Fibroblast of lung (primary cell): ENCODE measurements at regions not wholly inside any gene's neighbourhood (a gene's known extent, or its start where the extent isn't known, plus 50 kb on each side); places are given as distances from the start of the nearest gene placed in this dataset.

ENCODE experiments used
- DNase-seq, 2 donors: peaks; one replicate each; pipeline versions ENCODE4 v3.0.0 to v3.0.0-alpha.2; 2010; ENCODE audit warnings: low read depth in 2 of 2
- H2AFZ ChIP-seq: 2 replicates; pipeline ENCODE4 v1.5.1; 2012; ENCODE audit warnings: low read length, control low read depth, inconsistent platforms
- H3K27ac ChIP-seq: 2 replicates; pipeline ENCODE4 v1.5.1; 2011; ENCODE audit warnings: low read length, control low read depth; ENCODE audit not compliant: insufficient read depth
- H3K27me3 ChIP-seq: 2 replicates; pipeline ENCODE4 v1.5.1; 2011; ENCODE audit warnings: mild to moderate bottlenecking, low read length; ENCODE audit not compliant: control insufficient read depth, insufficient read depth
- H3K36me3 ChIP-seq: 2 replicates; pipeline ENCODE4 v1.5.1; 2011; ENCODE audit warnings: low read length; ENCODE audit not compliant: control insufficient read depth, insufficient read depth
- H3K4me1 ChIP-seq: 2 replicates; pipeline ENCODE4 v1.5.1; 2011; ENCODE audit warnings: low read length; ENCODE audit not compliant: control insufficient read depth, insufficient read depth; ENCODE audit errors: extremely low read depth
- H3K4me2 ChIP-seq: 2 replicates; pipeline ENCODE4 v1.5.1; 2011; ENCODE audit warnings: low read length, control low read depth; ENCODE audit not compliant: insufficient read depth; ENCODE audit errors: extremely low read depth
- H3K4me3 ChIP-seq, 4 experiments: fragments of 200-600 bp in 1 of 4; sonication (generic) in 1 of 4; replicated peaks in 1 of 4; 2 replicates each; pipeline ENCODE4 v1.5.1; 2011 to 2016; ENCODE audit warnings: low read length in 4 of 4, low read depth in 3 of 4, mild to moderate bottlenecking in 3 of 4, control low read depth in 2 of 4, inconsistent platforms in 1 of 4, mixed read lengths in 1 of 4; ENCODE audit not compliant: insufficient read depth in 1 of 4; ENCODE audit errors: control extremely low read depth in 1 of 4
- H3K79me2 ChIP-seq: 2 replicates; pipeline ENCODE4 v1.5.1; 2012; ENCODE audit warnings: mild to moderate bottlenecking, low read length, inconsistent platforms; ENCODE audit not compliant: control insufficient read depth, insufficient read depth
- H3K9ac ChIP-seq: 2 replicates; pipeline ENCODE4 v1.5.1; 2011; ENCODE audit warnings: mild to moderate bottlenecking, low read length, control low read depth; ENCODE audit not compliant: insufficient read depth
- H3K9me3 ChIP-seq: 2 replicates; pipeline ENCODE4 v1.5.1; 2012; ENCODE audit warnings: low read depth, low read length; ENCODE audit not compliant: control insufficient read depth, insufficient read depth
- H4K20me1 ChIP-seq: 2 replicates; pipeline ENCODE4 v1.5.1; 2011; ENCODE audit warnings: low read length; ENCODE audit not compliant: control insufficient read depth, insufficient read depth; ENCODE audit errors: extremely low read depth
- CTCF ChIP-seq, 2 donors: IDR thresholded peaks in 1 of 2; conservative IDR thresholded peaks in 1 of 2; 1 replicate in 1 of 2; 2 replicates in 1 of 2; pipeline ENCODE4 v1.5.1; 2011 to 2012; ENCODE audit warnings: low read length in 2 of 2, control low read depth in 1 of 2, inconsistent platforms in 1 of 2, low read depth in 1 of 2, mild to moderate bottlenecking in 1 of 2
- EZH2 ChIP-seq: IDR thresholded peaks from 2 replicates; pipeline ENCODE4 v1.5.1; 2012; ENCODE audit warnings: low read length, control low read depth, mild to moderate bottlenecking; ENCODE audit errors: missing control alignments

- H3K9ac ChIP-seq: no peak overlapping the region
- no peak overlapping the region for H2AFZ ChIP-seq
- H3K36me3 ChIP-seq: no peaks in the 10 kb centered on the region
- H3K4me3 ChIP-seq: no peak overlapping the region
- no peak overlapping the region for H3K27ac ChIP-seq
- TF ChIP-seq EZH2 (no peak), CTCF (conservative IDR thresholded peaks at IDR 0.05 in 1 of 2, IDR thresholded peaks at IDR 0.05 in 1 of 2; ENCODE audit: low read depth in 1 of 2, low read length in 2 of 2) (no peak)
- H3K9me3 ChIP-seq: no peaks in the 10 kb centered on the region
- H3K79me2 ChIP-seq: no peaks in the 10 kb centered on the region
- H4K20me1 ChIP-seq: no peaks in the 10 kb centered on the region
- H3K4me1 ChIP-seq: no peaks in the 10 kb centered on the region
- DNase-seq: no peak
- peaks cover 30% of the 10 kb centered on the region for H3K27me3 ChIP-seq
- H3K4me2 ChIP-seq: no peak overlapping the region
These were observed 101.3 kb upstream of the ZBTB40 start for GRCh38 chr1:22350171-22350923.

GRCh38 chr1:22350924-22351767 is 100.5 kb upstream of the ZBTB40 start:
- H3K9me3 ChIP-seq: no peaks in the 10 kb centered on the region
- H3K4me2 ChIP-seq: no peak overlapping the region
- TF ChIP-seq EZH2: peak; percentile 15
- no peak for TF ChIP-seq CTCF (conservative IDR thresholded peaks at IDR 0.05 in 1 of 2, IDR thresholded peaks at IDR 0.05 in 1 of 2; ENCODE audit: low read depth in 1 of 2, low read length in 2 of 2)
- no peak for DNase-seq
- H3K9ac ChIP-seq: no peak overlapping the region
- H3K27me3 ChIP-seq: peaks cover 30% of the 10 kb centered on the region
- H3K36me3 ChIP-seq: no peaks in the 10 kb centered on the region
- H3K4me3 ChIP-seq: no peak overlapping the region
- no peak overlapping the region for H2AFZ ChIP-seq
- no peaks in the 10 kb centered on the region for H3K79me2 ChIP-seq
- no peak overlapping the region for H3K27ac ChIP-seq
- H3K4me1 ChIP-seq: no peaks in the 10 kb centered on the region
- H4K20me1 ChIP-seq: no peaks in the 10 kb centered on the region

GRCh38 chr1:22351768-22352080 is 99.9 kb upstream of the ZBTB40 start:
- Histone ChIP-seq H3K27ac (no peak overlapping the region), H3K36me3 (no peaks in the 10 kb centered on the region), H3K4me3 (no peak overlapping the region), H3K4me1 (no peaks in the 10 kb centered on the region), H3K4me2 (no peak overlapping the region), H4K20me1 (no peaks in the 10 kb centered on the region), H3K9me3 (no peaks in the 10 kb centered on the region), H3K27me3 (peaks cover 30% of the 10 kb centered on the region), H3K79me2 (no peaks in the 10 kb centered on the region), H2AFZ (no peak overlapping the region), H3K9ac (no peak overlapping the region)
- no peak for DNase-seq
- TF ChIP-seq CTCF (conservative IDR thresholded peaks at IDR 0.05 in 1 of 2, IDR thresholded peaks at IDR 0.05 in 1 of 2; ENCODE audit: low read depth in 1 of 2, low read length in 2 of 2): no peak
- no peak for TF ChIP-seq EZH2
